ENCODE measurements at regions not wholly inside any gene's neighbourhood (a gene's known extent, or its start where the extent isn't known, plus 50 kb on each side); places are given as distances from the start of the nearest gene placed in this dataset.

DNA sequence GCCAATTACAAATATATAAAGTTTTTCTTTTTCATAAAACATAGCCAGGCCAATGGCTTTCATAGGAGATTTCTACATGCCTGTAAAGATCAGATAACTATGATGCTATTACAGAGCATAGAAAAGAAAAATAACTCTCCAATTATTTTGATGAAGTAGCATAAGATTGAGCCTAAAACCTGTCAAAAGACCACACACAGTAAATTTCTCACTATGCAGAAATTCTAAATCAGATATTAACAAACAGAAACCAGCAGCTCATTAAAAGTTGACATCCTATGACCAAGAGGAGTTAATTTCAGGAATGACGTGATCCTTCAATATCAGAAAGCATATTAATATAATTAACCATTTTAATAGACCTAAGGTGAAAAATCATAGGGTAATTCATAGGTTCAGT lies 139.0 kb upstream of the PIEZO2 start:
- Histone ChIP-seq H3K4me1 (ENCODE audit: control insufficient read depth in 1 of 2, insufficient read depth in 2 of 2, low read depth in 1 of 2, low read length in 1 of 2) (no peaks in the 10 kb centered on the region), H4K20me1 (ENCODE audit: insufficient read depth) (no peaks in the 10 kb centered on the region), H2AFZ (ENCODE audit: low read depth) (no peak overlapping the region), H3F3A (replicated peaks; ENCODE audit: insufficient read depth) (no peaks in the 10 kb centered on the region), H3K27me3 (ENCODE audit: insufficient read depth) (peaks cover 28% of the 10 kb centered on the region), H3K4me3 (ENCODE audit: low read depth in 2 of 2, low read length in 1 of 2) (no peak overlapping the region), H3K9me3 (no peaks in the 10 kb centered on the region), H3K9ac (no peak overlapping the region), H3K36me3 (replicated peaks in 1 of 2; ENCODE audit: control insufficient read depth in 1 of 2, insufficient read depth in 2 of 2, low read length in 1 of 2) (no peaks in the 10 kb centered on the region), H3K9me2 (no peaks in the 10 kb centered on the region), H3K4me2 (no peak overlapping the region), H3K27ac (ENCODE audit: low read depth in 2 of 2, low read length in 1 of 2) (no peak overlapping the region), H3K79me2 (ENCODE audit: insufficient read depth) (no peaks in the 10 kb centered on the region)
- WGBS (ENCODE audit: low lambda C conversion rate) = 7% methylated on average over 1 of the region's 1 CpG
- TF ChIP-seq RXRA (IDR thresholded peaks at IDR 0.05; ENCODE audit: borderline replicate concordance, low read depth) (no peak), NFIC (IDR thresholded peaks at IDR 0.05; ENCODE audit: borderline replicate concordance) (no peak), FOXM1 (IDR thresholded peaks at IDR 0.05; ENCODE audit: low read depth) (no peak), MEF2A (IDR thresholded peaks at IDR 0.05; ENCODE audit: borderline replicate concordance, low read depth) (no peak), TEAD4 (IDR thresholded peaks at IDR 0.05; ENCODE audit: borderline replicate concordance, insufficient read depth) (no peak), RAD21 (IDR thresholded peaks at IDR 0.05; ENCODE audit: low read length) (no peak), CHD2 (IDR thresholded peaks at IDR 0.05; ENCODE audit: low read length, partially characterized antibody) (no peak), RFX5 (IDR thresholded peaks at IDR 0.05; ENCODE audit: low read length) (no peak), ELF1 (IDR thresholded peaks at IDR 0.05) (no peak), FOSL2 (IDR thresholded peaks at IDR 0.05; ENCODE audit: borderline replicate concordance, low read depth) (no peak), GABPA (IDR thresholded peaks at IDR 0.05; ENCODE audit: low read depth) (no peak), EP300 (IDR thresholded peaks at IDR 0.05; ENCODE audit: borderline replicate concordance in 1 of 2, low read depth in 1 of 2, low read length in 1 of 2) (no peak), SMC3 (IDR thresholded peaks at IDR 0.05; ENCODE audit: low read depth, low read length) (no peak)
- TF ChIP-seq, protein P1, sequence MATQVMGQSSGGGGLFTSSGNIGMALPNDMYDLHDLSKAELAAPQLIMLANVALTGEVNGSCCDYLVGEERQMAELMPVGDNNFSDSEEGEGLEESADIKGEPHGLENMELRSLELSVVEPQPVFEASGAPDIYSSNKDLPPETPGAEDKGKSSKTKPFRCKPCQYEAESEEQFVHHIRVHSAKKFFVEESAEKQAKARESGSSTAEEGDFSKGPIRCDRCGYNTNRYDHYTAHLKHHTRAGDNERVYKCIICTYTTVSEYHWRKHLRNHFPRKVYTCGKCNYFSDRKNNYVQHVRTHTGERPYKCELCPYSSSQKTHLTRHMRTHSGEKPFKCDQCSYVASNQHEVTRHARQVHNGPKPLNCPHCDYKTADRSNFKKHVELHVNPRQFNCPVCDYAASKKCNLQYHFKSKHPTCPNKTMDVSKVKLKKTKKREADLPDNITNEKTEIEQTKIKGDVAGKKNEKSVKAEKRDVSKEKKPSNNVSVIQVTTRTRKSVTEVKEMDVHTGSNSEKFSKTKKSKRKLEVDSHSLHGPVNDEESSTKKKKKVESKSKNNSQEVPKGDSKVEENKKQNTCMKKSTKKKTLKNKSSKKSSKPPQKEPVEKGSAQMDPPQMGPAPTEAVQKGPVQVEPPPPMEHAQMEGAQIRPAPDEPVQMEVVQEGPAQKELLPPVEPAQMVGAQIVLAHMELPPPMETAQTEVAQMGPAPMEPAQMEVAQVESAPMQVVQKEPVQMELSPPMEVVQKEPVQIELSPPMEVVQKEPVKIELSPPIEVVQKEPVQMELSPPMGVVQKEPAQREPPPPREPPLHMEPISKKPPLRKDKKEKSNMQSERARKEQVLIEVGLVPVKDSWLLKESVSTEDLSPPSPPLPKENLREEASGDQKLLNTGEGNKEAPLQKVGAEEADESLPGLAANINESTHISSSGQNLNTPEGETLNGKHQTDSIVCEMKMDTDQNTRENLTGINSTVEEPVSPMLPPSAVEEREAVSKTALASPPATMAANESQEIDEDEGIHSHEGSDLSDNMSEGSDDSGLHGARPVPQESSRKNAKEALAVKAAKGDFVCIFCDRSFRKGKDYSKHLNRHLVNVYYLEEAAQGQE (IDR thresholded peaks at IDR 0.05; ENCODE audit: low read depth, low read length) = no peak
- DNase-seq = no peak
- ChIA-PET POLR2A (no interaction called here), CTCF (interaction anchor here (1.9 kb wide), 1 partner anchor 22 kb away, joined by 5 read pairs; no protein-coding TSS in a partner anchor)

DNA sequence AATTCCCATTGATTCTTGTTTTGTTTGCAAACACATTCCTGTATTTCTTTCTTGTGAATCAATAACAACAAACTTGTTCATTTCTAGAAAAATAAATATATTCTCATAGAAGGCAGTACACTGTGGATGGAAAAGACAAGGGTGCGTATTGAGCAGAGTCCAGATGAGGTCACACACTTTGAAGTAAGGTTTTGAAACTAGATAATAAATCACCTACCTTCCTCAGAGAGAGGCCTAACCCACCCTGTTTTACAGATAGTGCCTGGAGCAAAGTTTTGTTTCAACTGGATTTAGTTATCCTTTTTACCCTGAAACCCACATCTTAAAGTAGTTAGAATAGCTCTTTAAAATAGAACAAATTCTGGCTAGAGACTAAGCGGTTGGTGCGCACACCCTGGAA lies 137.1 kb upstream of the PIEZO2 start:
- Histone ChIP-seq H3K36me3 (replicated peaks in 1 of 2; ENCODE audit: control insufficient read depth in 1 of 2, insufficient read depth in 2 of 2, low read length in 1 of 2) (no peaks in the 10 kb centered on the region), H2AFZ (ENCODE audit: low read depth) (no peak overlapping the region), H3K4me3 (ENCODE audit: low read depth in 2 of 2, low read length in 1 of 2) (no peak overlapping the region), H3K79me2 (ENCODE audit: insufficient read depth) (no peaks in the 10 kb centered on the region), H3K27me3 (ENCODE audit: insufficient read depth) (peaks cover 31% of the 10 kb centered on the region), H3K27ac (ENCODE audit: low read depth in 2 of 2, low read length in 1 of 2) (no peak overlapping the region), H3F3A (replicated peaks; ENCODE audit: insufficient read depth) (no peaks in the 10 kb centered on the region), H3K9me3 (no peaks in the 10 kb centered on the region), H3K4me1 (ENCODE audit: control insufficient read depth in 1 of 2, insufficient read depth in 2 of 2, low read depth in 1 of 2, low read length in 1 of 2) (no peaks in the 10 kb centered on the region), H3K4me2 (no peak overlapping the region), H3K9ac (no peak overlapping the region), H3K9me2 (no peaks in the 10 kb centered on the region), H4K20me1 (ENCODE audit: insufficient read depth) (no peaks in the 10 kb centered on the region)
- TF ChIP-seq, protein P2, sequence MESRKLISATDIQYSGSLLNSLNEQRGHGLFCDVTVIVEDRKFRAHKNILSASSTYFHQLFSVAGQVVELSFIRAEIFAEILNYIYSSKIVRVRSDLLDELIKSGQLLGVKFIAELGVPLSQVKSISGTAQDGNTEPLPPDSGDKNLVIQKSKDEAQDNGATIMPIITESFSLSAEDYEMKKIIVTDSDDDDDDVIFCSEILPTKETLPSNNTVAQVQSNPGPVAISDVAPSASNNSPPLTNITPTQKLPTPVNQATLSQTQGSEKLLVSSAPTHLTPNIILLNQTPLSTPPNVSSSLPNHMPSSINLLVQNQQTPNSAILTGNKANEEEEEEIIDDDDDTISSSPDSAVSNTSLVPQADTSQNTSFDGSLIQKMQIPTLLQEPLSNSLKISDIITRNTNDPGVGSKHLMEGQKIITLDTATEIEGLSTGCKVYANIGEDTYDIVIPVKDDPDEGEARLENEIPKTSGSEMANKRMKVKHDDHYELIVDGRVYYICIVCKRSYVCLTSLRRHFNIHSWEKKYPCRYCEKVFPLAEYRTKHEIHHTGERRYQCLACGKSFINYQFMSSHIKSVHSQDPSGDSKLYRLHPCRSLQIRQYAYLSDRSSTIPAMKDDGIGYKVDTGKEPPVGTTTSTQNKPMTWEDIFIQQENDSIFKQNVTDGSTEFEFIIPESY (IDR thresholded peaks at IDR 0.05; ENCODE audit: borderline replicate concordance, low read depth) = no peak
- TF ChIP-seq, protein P3, sequence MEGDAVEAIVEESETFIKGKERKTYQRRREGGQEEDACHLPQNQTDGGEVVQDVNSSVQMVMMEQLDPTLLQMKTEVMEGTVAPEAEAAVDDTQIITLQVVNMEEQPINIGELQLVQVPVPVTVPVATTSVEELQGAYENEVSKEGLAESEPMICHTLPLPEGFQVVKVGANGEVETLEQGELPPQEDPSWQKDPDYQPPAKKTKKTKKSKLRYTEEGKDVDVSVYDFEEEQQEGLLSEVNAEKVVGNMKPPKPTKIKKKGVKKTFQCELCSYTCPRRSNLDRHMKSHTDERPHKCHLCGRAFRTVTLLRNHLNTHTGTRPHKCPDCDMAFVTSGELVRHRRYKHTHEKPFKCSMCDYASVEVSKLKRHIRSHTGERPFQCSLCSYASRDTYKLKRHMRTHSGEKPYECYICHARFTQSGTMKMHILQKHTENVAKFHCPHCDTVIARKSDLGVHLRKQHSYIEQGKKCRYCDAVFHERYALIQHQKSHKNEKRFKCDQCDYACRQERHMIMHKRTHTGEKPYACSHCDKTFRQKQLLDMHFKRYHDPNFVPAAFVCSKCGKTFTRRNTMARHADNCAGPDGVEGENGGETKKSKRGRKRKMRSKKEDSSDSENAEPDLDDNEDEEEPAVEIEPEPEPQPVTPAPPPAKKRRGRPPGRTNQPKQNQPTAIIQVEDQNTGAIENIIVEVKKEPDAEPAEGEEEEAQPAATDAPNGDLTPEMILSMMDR (IDR thresholded peaks at IDR 0.05) = no peak
- TF ChIP-seq RXRA (IDR thresholded peaks at IDR 0.05; ENCODE audit: borderline replicate concordance, low read depth) = no peak
- TF ChIP-seq MXI1 (IDR thresholded peaks at IDR 0.05; ENCODE audit: low read depth, low read length) = no peak
- POLR2A ChIA-PET = no interaction called here
- CTCF ChIA-PET = interaction anchor here (0.7 kb wide), 1 partner anchor 139 kb away, joined by 3 read pairs; no protein-coding TSS in a partner anchor
- DNase-seq = no peak
- 83% methylated on average over 3 of the region's 3 CpGs for WGBS (ENCODE audit: low lambda C conversion rate)
